ENCODE measurements at regions not wholly inside any gene's neighbourhood (a gene's known extent, or its start where the extent isn't known, plus 50 kb on each side); places are given as distances from the start of the nearest gene placed in this dataset.
"Not testable (repeated sequence)": the region's sequence is repeated elsewhere in the genome, so short reads cannot be mapped to it uniquely, and the experiment has no call there.

DNA sequence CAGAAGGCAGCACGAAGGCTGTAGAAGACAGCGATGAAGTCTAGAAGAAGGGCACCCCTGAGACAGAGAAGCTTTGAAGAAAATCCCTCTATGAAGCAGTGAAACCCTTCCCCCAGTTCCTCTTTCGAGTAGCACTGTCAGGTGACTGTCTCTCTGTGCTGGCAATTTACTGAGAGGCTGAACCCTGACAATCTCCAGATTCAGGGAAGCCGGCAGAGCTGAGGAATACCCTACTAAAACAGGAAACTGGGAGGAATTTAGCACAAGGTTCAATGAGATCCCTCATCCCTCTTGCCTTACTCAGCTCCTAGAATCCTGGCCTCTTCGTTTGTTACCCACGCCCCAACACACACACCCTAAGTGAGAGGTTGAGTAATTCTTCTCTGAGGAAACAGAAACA lies 239.7 kb upstream of the NOCT start:
- no peak overlapping the region for H3K27ac ChIP-seq (ENCODE audit: low read length)
- no peaks in the 10 kb centered on the region for H3K36me3 ChIP-seq (ENCODE audit: low read depth, low read length)
- no peak overlapping the region for H3K4me3 ChIP-seq (ENCODE audit: low read length)
- H3K79me2 ChIP-seq (ENCODE audit: low read length): no peaks in the 10 kb centered on the region
- intact Hi-C loops (cut with micrococcal nuclease): no loop called here
- no peaks in the 10 kb centered on the region for H3F3A ChIP-seq (ENCODE audit: low read length, unreplicated experiment)
- TF ChIP-seq EZH2 (IDR thresholded peaks at IDR 0.05; ENCODE audit: low read length, unreplicated experiment) (no peak), CTCF (conservative IDR thresholded peaks at IDR 0.05; ENCODE audit: low read depth, low read length) (no peak), EZH2phosphoT487 (IDR thresholded peaks at IDR 0.05; ENCODE audit: borderline replicate concordance, low read length) (no peak)
- H3K9ac ChIP-seq (ENCODE audit: low read length): no peak overlapping the region
- ATAC-seq (no peak), DNase-seq (no peak)
- ChIA-PET CTCF (no interaction called here), POLR2A (ENCODE audit: unreplicated experiment) (no interaction called here)
- H3K9me3 ChIP-seq (ENCODE audit: low read length): no peaks in the 10 kb centered on the region
- no peaks in the 10 kb centered on the region for H3K4me1 ChIP-seq (ENCODE audit: insufficient read depth, low read length)
- H3K4me2 ChIP-seq (ENCODE audit: low read length): no peak overlapping the region
- no TSS peak for BruUV-seq (replicated peaks)
- H3K9me2 ChIP-seq (replicated peaks; ENCODE audit: low read length): no peaks in the 10 kb centered on the region
- H4K20me1 ChIP-seq (ENCODE audit: low read length): no peaks in the 10 kb centered on the region
- no peak overlapping the region for H2AFZ ChIP-seq (ENCODE audit: low read length)
- peaks cover 19% of the 10 kb centered on the region for H3K27me3 ChIP-seq (ENCODE audit: low read length)

DNA sequence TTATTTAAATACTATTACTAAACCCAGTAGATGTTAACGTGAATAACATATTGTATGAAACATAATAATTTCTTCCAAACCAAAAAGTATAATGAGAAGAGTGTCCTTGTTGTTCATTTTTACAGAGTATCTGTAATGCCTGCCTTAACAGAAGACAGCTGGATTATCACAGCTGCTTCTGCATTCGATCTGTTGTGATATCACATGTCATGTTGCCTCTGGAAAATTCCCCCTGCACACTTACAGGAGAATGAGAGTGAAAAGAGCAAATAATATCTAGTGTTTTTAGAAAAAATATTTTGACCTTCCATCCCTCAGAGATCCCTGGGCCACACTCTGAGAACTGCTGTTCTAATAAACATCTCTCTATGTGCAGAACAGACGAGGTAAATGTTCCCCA lies 240.1 kb upstream of the NOCT start:
- Histone ChIP-seq H3K4me3 (ENCODE audit: low read length) (no peak overlapping the region), H3K36me3 (ENCODE audit: low read depth, low read length) (no peaks in the 10 kb centered on the region), H3K9ac (ENCODE audit: low read length) (no peak overlapping the region), H3K79me2 (ENCODE audit: low read length) (no peaks in the 10 kb centered on the region), H3K4me1 (ENCODE audit: insufficient read depth, low read length) (no peaks in the 10 kb centered on the region), H4K20me1 (ENCODE audit: low read length) (no peaks in the 10 kb centered on the region), H3K9me2 (replicated peaks; ENCODE audit: low read length) (no peaks in the 10 kb centered on the region), H3K27me3 (ENCODE audit: low read length) (peaks cover 19% of the 10 kb centered on the region), H2AFZ (ENCODE audit: low read length) (no peak overlapping the region), H3K27ac (ENCODE audit: low read length) (no peak overlapping the region), H3K4me2 (ENCODE audit: low read length) (no peak overlapping the region), H3K9me3 (ENCODE audit: low read length) (no peaks in the 10 kb centered on the region), H3F3A (ENCODE audit: low read length, unreplicated experiment) (no peaks in the 10 kb centered on the region)
- TF ChIP-seq EZH2 (IDR thresholded peaks at IDR 0.05; ENCODE audit: low read length, unreplicated experiment): no peak
- TF ChIP-seq CTCF (conservative IDR thresholded peaks at IDR 0.05; ENCODE audit: low read depth, low read length): no peak
- no peak for TF ChIP-seq EZH2phosphoT487 (IDR thresholded peaks at IDR 0.05; ENCODE audit: borderline replicate concordance, low read length)
- ChIA-PET POLR2A (ENCODE audit: unreplicated experiment) (no interaction called here), CTCF (no interaction called here)
- DNase-seq (no peak), ATAC-seq (no peak)
- intact Hi-C loops (cut with micrococcal nuclease): no loop called here
- BruUV-seq (replicated peaks): no TSS peak

DNA sequence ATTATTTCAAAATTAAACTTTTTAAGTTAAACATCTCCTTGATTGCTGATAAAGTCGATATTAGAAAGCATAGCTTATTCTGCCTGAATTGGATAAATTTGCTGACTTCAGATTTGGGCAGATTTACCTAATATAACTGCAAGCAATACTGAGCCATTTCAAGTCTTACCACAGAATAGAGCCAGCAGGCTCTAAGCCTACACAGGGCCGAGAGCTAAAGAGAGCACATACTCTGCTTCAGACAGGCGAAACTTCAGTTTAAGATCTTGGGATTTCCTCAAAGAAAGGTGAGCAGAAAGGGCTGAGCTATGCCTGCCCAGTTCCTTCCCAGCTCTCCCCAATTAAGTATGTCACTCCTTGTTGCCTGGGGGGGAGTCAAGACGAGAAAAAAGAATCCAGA lies 240.6 kb upstream of the NOCT start:
- intact Hi-C loops (cut with micrococcal nuclease): no loop called here
- no peaks in the 10 kb centered on the region for H3K4me1 ChIP-seq (ENCODE audit: insufficient read depth, low read length)
- H3K4me2 ChIP-seq (ENCODE audit: low read length): no peak overlapping the region
- no peak overlapping the region for H3K4me3 ChIP-seq (ENCODE audit: low read length)
- TF ChIP-seq EZH2phosphoT487 (IDR thresholded peaks at IDR 0.05; ENCODE audit: borderline replicate concordance, low read length) (no peak), EZH2 (IDR thresholded peaks at IDR 0.05; ENCODE audit: low read length, unreplicated experiment) (no peak), CTCF (conservative IDR thresholded peaks at IDR 0.05; ENCODE audit: low read depth, low read length) (no peak)
- H3K36me3 ChIP-seq (ENCODE audit: low read depth, low read length): no peaks in the 10 kb centered on the region
- H3K9me2 ChIP-seq (replicated peaks; ENCODE audit: low read length): no peaks in the 10 kb centered on the region
- DNase-seq: no peak
- H3K27me3 ChIP-seq (ENCODE audit: low read length): peaks cover 19% of the 10 kb centered on the region
- no peaks in the 10 kb centered on the region for H3F3A ChIP-seq (ENCODE audit: low read length, unreplicated experiment)
- H3K9me3 ChIP-seq (ENCODE audit: low read length): no peaks in the 10 kb centered on the region
- no peak overlapping the region for H3K9ac ChIP-seq (ENCODE audit: low read length)
- no peaks in the 10 kb centered on the region for H4K20me1 ChIP-seq (ENCODE audit: low read length)
- ATAC-seq: no peak
- no peak overlapping the region for H3K27ac ChIP-seq (ENCODE audit: low read length)
- ChIA-PET POLR2A (ENCODE audit: unreplicated experiment) (interaction anchor here (0.7 kb wide), 1 partner anchor 163 kb away, joined by 5 read pairs; no protein-coding TSS in a partner anchor), CTCF (no interaction called here)
- H3K79me2 ChIP-seq (ENCODE audit: low read length): no peaks in the 10 kb centered on the region
- H2AFZ ChIP-seq (ENCODE audit: low read length): no peak overlapping the region
- BruUV-seq (replicated peaks): no TSS peak

DNA sequence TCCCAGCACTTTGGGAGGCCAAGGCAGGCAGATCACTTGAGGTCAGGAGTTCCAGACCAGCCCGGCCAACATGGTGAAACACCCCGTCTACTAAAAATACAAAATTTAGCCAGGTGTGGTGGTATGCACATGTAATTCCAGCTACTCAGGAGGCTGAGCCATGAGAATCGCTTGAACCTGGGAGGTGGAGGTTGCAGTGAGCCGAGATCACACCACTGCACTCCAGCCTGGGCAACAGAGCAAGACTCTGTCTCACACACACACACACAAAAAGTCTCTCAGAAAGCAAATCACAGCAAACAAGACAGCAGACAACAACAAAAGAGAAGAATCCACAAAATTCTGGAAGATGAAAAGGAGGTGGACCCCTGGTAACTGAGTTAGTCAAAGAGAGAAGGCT lies 241.5 kb upstream of the NOCT start:
- H3K27ac ChIP-seq (ENCODE audit: low read length); POLR2A ChIA-PET (ENCODE audit: unreplicated experiment); H2AFZ ChIP-seq (ENCODE audit: low read length); H3K9me2 ChIP-seq (replicated peaks; ENCODE audit: low read length); H3K36me3 ChIP-seq (ENCODE audit: low read depth, low read length); H3K4me3 ChIP-seq (ENCODE audit: low read length); H3K4me1 ChIP-seq (ENCODE audit: insufficient read depth, low read length); H3K9ac ChIP-seq (ENCODE audit: low read length); H3F3A ChIP-seq (ENCODE audit: low read length, unreplicated experiment); H4K20me1 ChIP-seq (ENCODE audit: low read length); BruUV-seq (replicated peaks); H3K79me2 ChIP-seq (ENCODE audit: low read length); ATAC-seq; H3K9me3 ChIP-seq (ENCODE audit: low read length); CTCF ChIA-PET; H3K4me2 ChIP-seq (ENCODE audit: low read length); DNase-seq; intact Hi-C loops (cut with micrococcal nuclease): not testable (repeated sequence)
- H3K27me3 ChIP-seq (ENCODE audit: low read length): peaks cover 19% of the 10 kb centered on the region

Measured in PC-3 (cell line).